GM23338 (cell line): ENCODE measurements at regions not wholly inside any gene's neighbourhood (a gene's known extent, or its start where the extent isn't known, plus 50 kb on each side); places are given as distances from the start of the nearest gene placed in this dataset.

Experiments used
- ATAC-seq: fragments of 200-7000 bp; cut with Tn5 transposase; 3 replicates; pipeline ENCODE4 v1.9.1; 2020
- DNase-seq: peaks from one replicate; pipeline ENCODE4 v3.0.0-alpha.2; 2015; ENCODE audit warnings: low spot score
- H2AFZ ChIP-seq: fragments of 200-600 bp; sonication (generic); 2 replicates; pipeline ENCODE4 v1.8.0; 2016; ENCODE audit warnings: antibody characterized with exemption, mild to moderate bottlenecking, moderate library complexity
- H3F3A ChIP-seq: fragments of 200-600 bp; sonication (generic); replicated peaks from 2 replicates; pipeline ENCODE4 v1.8.0; 2017; ENCODE audit warnings: antibody characterized with exemption, mixed run types, low read depth
- H3K27ac ChIP-seq: fragments of 200-600 bp; sonication (generic); 2 replicates; pipeline ENCODE4 v1.6.1; 2016; ENCODE audit warnings: low read depth
- H3K27me3 ChIP-seq: fragments of 200-600 bp; sonication (generic); 2 replicates; pipeline ENCODE4 v1.8.0; 2016; ENCODE audit warnings: mild to moderate bottlenecking, mixed run types, moderate library complexity; ENCODE audit not compliant: insufficient read depth
- H3K36me3 ChIP-seq: fragments of 200-600 bp; sonication (generic); 2 replicates; pipeline ENCODE4 v1.8.0; 2016; ENCODE audit warnings: mild to moderate bottlenecking; ENCODE audit not compliant: insufficient read depth
- H3K4me1 ChIP-seq: fragments of 200-600 bp; sonication (generic); 2 replicates; pipeline ENCODE4 v1.8.0; 2016; ENCODE audit warnings: mild to moderate bottlenecking, moderate library complexity; ENCODE audit not compliant: insufficient read depth
- H3K4me2 ChIP-seq: fragments of 200-600 bp; sonication (generic); 2 replicates; pipeline ENCODE4 v1.7.1; 2017; ENCODE audit warnings: mixed run types
- H3K4me3 ChIP-seq: fragments of 200-600 bp; sonication (generic); 2 replicates; pipeline ENCODE4 v1.6.1; 2016; ENCODE audit warnings: mixed run types
- H3K79me2 ChIP-seq: fragments of 200-600 bp; sonication (generic); replicated peaks from 2 replicates; pipeline ENCODE4 v1.8.0; 2017; ENCODE audit warnings: mild to moderate bottlenecking; ENCODE audit not compliant: insufficient read depth
- H3K9me2 ChIP-seq: fragments of 200-600 bp; sonication (generic); 2 replicates; pipeline ENCODE4 v1.8.0; 2017; ENCODE audit not compliant: insufficient read depth
- H4K20me1 ChIP-seq: fragments of 200-600 bp; sonication (generic); replicated peaks from 2 replicates; pipeline ENCODE4 v1.8.0; 2017; ENCODE audit warnings: mild to moderate bottlenecking; ENCODE audit not compliant: insufficient read depth
- H3K27ac Mint-ChIP-seq: 2 replicates; pipeline ENCODE4 v1.8.0; 2020; ENCODE audit warnings: inconsistent platforms, mild to moderate bottlenecking, moderate library complexity, mixed read lengths
- H3K27me3 Mint-ChIP-seq: 3 replicates; pipeline ENCODE4 v1.8.0; 2022; ENCODE audit warnings: low read depth, mild to moderate bottlenecking, moderate library complexity, mixed read lengths, inconsistent platforms; ENCODE audit not compliant: insufficient read depth, poor library complexity
- H3K36me3 Mint-ChIP-seq: 3 replicates; pipeline ENCODE4 v1.8.0; 2021; ENCODE audit warnings: low read depth, mild to moderate bottlenecking, inconsistent platforms, moderate library complexity, mixed read lengths
- H3K4me1 Mint-ChIP-seq: 3 replicates; pipeline ENCODE4 v1.8.0; 2020; ENCODE audit warnings: mild to moderate bottlenecking, inconsistent platforms, mixed read lengths
- H3K4me3 Mint-ChIP-seq: 3 replicates; pipeline ENCODE4 v1.8.0; 2021; ENCODE audit warnings: moderate library complexity, mild to moderate bottlenecking, inconsistent platforms, mixed read lengths
- H3K9me3 Mint-ChIP-seq: 3 replicates; pipeline ENCODE4 v1.8.0; 2020; ENCODE audit warnings: moderate library complexity, mild to moderate bottlenecking, inconsistent platforms, mixed read lengths
- EZH2 ChIP-seq: fragments of 200-600 bp; sonication (generic); IDR thresholded peaks from one replicate; pipeline ENCODE4 v1.8.0; 2017; ENCODE audit warnings: antibody characterized with exemption, mild to moderate bottlenecking, low read depth; ENCODE audit not compliant: unreplicated experiment
- NANOG ChIP-seq: IDR thresholded peaks from 2 replicates; pipeline ENCODE4 v1.6.1; 2016; ENCODE audit warnings: antibody characterized with exemption, borderline replicate concordance
- ZNF331 ChIP-seq: fragments of 250-450 bp; sonication (Bioruptor Pico); IDR thresholded peaks from 2 replicates; pipeline ENCODE4 v1.5.0; 2020; ENCODE audit warnings: low read depth, mild to moderate bottlenecking, moderate library complexity
- TF ChIP-seq, protein P1 (sequence below): fragments of 250-450 bp; sonication (Bioruptor Pico); IDR thresholded peaks from 2 replicates; pipeline ENCODE4 v1.5.0; 2020; ENCODE audit warnings: mild to moderate bottlenecking, moderate library complexity
- TF ChIP-seq, protein P2 (sequence below): IDR thresholded peaks from one replicate; pipeline ENCODE4 v1.6.1; 2018; ENCODE audit warnings: antibody characterized with exemption; ENCODE audit not compliant: unreplicated experiment

DNA sequence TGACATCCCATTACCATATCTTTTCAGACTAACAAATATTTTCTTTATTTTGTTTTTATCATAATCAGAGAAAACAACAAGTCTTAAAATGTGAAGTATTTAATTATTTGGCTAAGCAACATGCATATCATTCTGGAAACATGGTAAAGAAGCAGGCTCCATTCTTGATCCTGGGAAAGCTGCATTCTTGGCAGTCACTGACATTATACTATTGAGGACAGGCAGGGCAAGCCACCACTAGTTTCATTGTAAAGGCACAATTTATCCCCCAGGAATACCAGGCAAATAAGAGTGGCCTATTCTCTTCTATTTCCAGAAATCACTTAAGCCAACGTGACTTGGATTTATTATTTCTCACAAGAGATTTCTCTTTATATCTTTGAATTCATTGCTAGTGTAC lies 153.8 kb upstream of the AKR1E2 start (continued):
- TF ChIP-seq NANOG (no peak), ZNF331 (CRISPR knock-in tag) (no peak), EZH2 (no peak)
- TF ChIP-seq, protein P1, sequence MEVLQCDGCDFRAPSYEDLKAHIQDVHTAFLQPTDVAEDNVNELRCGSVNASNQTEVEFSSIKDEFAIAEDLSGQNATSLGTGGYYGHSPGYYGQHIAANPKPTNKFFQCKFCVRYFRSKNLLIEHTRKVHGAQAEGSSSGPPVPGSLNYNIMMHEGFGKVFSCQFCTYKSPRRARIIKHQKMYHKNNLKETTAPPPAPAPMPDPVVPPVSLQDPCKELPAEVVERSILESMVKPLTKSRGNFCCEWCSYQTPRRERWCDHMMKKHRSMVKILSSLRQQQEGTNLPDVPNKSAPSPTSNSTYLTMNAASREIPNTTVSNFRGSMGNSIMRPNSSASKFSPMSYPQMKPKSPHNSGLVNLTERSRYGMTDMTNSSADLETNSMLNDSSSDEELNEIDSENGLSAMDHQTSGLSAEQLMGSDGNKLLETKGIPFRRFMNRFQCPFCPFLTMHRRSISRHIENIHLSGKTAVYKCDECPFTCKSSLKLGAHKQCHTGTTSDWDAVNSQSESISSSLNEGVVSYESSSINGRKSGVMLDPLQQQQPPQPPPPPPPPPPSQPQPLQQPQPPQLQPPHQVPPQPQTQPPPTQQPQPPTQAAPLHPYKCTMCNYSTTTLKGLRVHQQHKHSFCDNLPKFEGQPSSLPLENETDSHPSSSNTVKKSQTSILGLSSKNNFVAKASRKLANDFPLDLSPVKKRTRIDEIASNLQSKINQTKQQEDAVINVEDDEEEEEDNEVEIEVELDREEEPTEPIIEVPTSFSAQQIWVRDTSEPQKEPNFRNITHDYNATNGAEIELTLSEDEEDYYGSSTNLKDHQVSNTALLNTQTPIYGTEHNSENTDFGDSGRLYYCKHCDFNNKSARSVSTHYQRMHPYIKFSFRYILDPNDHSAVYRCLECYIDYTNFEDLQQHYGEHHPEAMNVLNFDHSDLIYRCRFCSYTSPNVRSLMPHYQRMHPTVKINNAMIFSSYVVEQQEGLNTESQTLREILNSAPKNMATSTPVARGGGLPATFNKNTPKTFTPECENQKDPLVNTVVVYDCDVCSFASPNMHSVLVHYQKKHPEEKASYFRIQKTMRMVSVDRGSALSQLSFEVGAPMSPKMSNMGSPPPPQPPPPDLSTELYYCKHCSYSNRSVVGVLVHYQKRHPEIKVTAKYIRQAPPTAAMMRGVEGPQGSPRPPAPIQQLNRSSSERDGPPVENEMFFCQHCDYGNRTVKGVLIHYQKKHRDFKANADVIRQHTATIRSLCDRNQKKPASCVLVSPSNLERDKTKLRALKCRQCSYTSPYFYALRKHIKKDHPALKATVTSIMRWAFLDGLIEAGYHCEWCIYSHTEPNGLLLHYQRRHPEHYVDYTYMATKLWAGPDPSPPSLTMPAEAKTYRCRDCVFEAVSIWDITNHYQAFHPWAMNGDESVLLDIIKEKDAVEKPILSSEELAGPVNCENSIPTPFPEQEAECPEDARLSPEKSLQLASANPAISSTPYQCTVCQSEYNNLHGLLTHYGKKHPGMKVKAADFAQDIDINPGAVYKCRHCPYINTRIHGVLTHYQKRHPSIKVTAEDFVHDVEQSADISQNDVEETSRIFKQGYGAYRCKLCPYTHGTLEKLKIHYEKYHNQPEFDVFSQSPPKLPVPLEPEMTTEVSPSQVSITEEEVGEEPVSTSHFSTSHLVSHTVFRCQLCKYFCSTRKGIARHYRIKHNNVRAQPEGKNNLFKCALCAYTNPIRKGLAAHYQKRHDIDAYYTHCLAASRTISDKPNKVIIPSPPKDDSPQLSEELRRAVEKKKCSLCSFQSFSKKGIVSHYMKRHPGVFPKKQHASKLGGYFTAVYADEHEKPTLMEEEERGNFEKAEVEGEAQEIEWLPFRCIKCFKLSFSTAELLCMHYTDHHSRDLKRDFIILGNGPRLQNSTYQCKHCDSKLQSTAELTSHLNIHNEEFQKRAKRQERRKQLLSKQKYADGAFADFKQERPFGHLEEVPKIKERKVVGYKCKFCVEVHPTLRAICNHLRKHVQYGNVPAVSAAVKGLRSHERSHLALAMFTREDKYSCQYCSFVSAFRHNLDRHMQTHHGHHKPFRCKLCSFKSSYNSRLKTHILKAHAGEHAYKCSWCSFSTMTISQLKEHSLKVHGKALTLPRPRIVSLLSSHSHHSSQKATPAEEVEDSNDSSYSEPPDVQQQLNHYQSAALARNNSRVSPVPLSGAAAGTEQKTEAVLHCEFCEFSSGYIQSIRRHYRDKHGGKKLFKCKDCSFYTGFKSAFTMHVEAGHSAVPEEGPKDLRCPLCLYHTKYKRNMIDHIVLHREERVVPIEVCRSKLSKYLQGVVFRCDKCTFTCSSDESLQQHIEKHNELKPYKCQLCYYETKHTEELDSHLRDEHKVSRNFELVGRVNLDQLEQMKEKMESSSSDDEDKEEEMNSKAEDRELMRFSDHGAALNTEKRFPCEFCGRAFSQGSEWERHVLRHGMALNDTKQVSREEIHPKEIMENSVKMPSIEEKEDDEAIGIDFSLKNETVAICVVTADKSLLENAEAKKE (CRISPR knock-in tag), result no peak

DNA sequence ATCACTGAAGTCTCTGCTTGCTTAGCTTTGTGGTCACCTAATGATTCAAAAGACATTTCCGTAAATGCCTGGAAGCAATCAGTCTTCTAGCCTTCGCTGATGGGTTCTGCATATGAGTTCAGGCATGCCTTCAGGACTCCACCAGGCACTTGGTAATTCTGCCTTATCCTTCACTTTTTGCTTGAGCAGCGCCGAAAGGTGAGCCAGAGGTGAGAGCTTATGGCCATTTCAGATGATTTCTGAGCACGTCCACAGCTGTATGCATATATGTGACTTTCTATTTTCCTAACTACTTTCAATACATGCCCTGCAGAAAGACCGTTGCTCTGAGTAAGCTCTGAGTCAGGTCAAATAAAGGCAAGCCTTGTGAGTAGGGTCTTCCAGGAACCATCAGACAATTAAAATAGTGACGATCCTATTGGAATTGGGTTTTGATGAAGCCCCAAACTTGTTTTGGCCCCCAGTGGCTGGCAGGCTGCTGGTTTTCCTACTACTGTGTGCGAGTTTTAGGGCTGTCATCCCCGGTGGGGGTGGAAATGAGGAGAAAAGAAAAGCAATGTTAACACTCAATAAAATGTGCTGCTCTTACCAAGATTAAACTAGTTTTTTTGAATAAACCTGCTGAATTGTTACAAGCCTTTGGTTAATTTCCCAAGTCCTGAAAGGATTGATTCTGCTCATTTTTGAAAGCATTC lies 154.4 kb upstream of the AKR1E2 start:
- H3K79me2 ChIP-seq, result no peaks in the 10 kb centered on the region
- ATAC-seq (no peak), DNase-seq (no peak)
- Mint-ChIP-seq H3K36me3 (no peaks in the 10 kb centered on the region), H3K27ac (no peak overlapping the region), H3K4me1 (no peaks in the 10 kb centered on the region), H3K27me3 (no peaks in the 10 kb centered on the region), H3K9me3 (no peaks in the 10 kb centered on the region; the same call in 2 of the 3 replicates), H3K4me3 (no peak overlapping the region)
- H3F3A ChIP-seq, result no peaks in the 10 kb centered on the region
- H3K27me3 ChIP-seq, result no peaks in the 10 kb centered on the region
- H2AFZ ChIP-seq, result peak overlapping the region; percentile 52; the same call in 1 of the 2 replicates
- no peaks in the 10 kb centered on the region for H3K36me3 ChIP-seq
- no peaks in the 10 kb centered on the region for H3K4me1 ChIP-seq
- no peak overlapping the region for H3K27ac ChIP-seq
- H3K4me3 ChIP-seq, result no peak overlapping the region
- no peaks in the 10 kb centered on the region for H4K20me1 ChIP-seq
- no peak overlapping the region for H3K4me2 ChIP-seq
- H3K9me2 ChIP-seq, result no peaks in the 10 kb centered on the region
- TF ChIP-seq, protein P2, sequence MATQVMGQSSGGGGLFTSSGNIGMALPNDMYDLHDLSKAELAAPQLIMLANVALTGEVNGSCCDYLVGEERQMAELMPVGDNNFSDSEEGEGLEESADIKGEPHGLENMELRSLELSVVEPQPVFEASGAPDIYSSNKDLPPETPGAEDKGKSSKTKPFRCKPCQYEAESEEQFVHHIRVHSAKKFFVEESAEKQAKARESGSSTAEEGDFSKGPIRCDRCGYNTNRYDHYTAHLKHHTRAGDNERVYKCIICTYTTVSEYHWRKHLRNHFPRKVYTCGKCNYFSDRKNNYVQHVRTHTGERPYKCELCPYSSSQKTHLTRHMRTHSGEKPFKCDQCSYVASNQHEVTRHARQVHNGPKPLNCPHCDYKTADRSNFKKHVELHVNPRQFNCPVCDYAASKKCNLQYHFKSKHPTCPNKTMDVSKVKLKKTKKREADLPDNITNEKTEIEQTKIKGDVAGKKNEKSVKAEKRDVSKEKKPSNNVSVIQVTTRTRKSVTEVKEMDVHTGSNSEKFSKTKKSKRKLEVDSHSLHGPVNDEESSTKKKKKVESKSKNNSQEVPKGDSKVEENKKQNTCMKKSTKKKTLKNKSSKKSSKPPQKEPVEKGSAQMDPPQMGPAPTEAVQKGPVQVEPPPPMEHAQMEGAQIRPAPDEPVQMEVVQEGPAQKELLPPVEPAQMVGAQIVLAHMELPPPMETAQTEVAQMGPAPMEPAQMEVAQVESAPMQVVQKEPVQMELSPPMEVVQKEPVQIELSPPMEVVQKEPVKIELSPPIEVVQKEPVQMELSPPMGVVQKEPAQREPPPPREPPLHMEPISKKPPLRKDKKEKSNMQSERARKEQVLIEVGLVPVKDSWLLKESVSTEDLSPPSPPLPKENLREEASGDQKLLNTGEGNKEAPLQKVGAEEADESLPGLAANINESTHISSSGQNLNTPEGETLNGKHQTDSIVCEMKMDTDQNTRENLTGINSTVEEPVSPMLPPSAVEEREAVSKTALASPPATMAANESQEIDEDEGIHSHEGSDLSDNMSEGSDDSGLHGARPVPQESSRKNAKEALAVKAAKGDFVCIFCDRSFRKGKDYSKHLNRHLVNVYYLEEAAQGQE, result no peak
- TF ChIP-seq EZH2, result no peak
- TF ChIP-seq, protein P1 (CRISPR knock-in tag), result no peak
